NCI-H2029 (cell line): ENCODE measurements at regions not wholly inside any gene's neighbourhood (a gene's known extent, or its start where the extent isn't known, plus 50 kb on each side); places are given as distances from the start of the nearest gene placed in this dataset.
A peak's percentile ranks its signal among the peaks of the same experiment; 100 is the strongest.

Experiments
- DNase-seq: peaks from one replicate; lab custom pipeline; 2025; lab: John Stamatoyannopoulos, UW

- DNase-seq, result no peak
Observed at GRCh38 chr7:54701982-54702381, 57.0 kb downstream of the SEC61G start.

GRCh38 chr7:54699715-54700114, 59.3 kb downstream of the SEC61G start:
- no peak for DNase-seq

DNA sequence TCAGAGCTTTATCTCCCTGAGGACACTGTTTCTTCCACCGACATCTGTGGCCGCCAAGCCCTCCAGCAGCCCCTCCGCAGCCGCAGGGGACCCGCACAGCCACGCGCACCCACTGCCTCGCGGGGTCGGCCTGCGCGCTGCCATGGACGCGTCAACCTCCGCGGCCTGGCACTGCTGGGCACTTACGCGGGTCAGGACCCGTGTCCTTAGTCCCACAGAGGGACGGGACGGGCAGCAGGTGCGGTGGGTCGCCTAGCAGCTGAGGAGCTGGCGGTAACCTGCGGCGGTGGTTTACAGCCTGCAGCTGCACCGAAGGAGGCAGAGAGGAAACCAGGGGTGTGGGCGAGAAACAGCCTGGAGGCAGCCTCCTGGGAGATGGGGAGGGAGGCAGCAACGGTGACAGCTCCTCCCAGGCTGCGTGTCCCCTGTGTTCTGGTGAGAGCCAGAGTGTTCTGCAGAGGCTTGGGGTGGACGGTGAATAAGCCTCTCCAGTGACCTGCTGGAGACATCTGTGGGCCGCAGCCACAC, 61.3 kb downstream of the SEC61G start:
- DNase-seq, result no peak

- DNase-seq, result no peak
Observed at GRCh38 chr7:54690892-54691291, 68.1 kb downstream of the SEC61G start.

DNA sequence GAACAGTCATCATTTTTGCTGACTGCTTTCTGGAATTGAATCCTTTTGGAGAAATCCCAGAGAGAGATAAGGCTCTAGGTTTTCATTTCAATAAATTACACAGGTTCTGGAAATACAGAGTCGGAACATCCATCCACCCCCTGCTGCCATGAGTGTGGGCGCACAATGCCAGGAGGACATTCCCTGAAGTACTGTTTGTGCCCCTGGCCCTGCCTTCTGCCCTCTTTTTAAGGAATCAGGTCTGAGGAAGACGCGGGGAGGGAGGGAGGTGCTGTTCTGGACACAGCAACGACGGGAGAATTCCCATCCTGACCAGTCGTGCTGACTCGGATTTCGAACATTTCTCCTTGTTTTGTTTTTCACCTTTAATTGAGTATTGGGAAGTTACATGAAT, 69.0 kb downstream of the SEC61G start:
- DNase-seq, result no peak

DNA sequence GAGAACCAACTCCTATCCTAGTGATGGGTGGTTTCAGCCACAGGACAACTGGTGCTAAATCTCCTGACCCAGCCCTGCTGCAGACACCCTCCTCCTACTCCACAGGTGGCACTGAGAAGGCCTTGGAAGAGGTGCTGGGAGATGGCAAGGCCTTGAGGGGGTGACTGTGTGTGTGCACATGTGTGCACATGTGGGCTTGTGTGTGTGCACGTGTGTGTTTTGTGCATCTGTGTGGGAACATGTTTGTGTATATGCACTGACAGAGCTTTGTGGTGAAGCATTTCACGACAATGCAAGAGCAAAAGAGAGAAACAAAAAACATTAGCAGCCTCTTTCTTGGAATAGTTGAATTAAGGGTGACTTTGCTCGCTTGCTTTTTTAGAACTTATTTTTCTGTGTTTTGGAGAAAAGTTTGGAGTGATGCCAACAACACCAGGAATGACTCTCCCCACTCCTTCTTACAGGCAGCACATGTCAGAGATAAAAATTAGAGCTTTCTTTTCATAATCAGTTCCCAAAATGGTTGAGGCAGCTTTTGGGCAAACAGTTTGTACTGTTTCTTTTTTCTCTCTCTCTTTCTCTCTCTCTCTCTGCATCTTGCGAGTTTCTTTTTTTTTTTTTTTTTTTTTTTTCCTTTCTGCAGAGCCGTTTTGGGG, 69.5 kb downstream of the SEC61G start:
- no peak for DNase-seq

GRCh38 chr7:54687462-54688212, 71.4 kb downstream of the SEC61G start:
- no peak for DNase-seq

GRCh38 chr7:54680377-54681005, 78.5 kb downstream of the SEC61G start:
- DNase-seq, result no peak

GRCh38 chr7:54679490-54679817, 79.6 kb downstream of the SEC61G start:
- no peak for DNase-seq

GRCh38 chr7:54678763-54679489, 80.1 kb downstream of the SEC61G start:
- no peak for DNase-seq

DNA sequence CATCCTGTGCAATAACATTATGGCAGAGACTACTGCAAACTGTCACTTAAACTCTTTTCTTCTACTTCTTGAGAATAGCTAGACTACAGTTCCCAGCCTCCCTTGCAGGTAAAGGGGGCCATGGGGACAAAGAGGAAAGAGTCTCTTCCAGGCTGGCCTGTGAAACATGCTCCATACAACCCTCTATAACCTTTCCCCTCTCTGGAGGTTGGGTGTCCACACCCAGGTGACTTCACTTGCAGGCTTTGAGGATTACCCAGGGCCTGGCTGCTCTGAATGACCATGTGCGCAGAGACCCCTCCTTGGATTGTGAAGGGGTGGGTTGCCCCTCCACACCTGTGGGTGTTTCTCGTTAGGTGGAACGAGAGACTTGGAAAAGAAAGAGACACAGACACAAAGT, 84.1 kb downstream of the SEC61G start:
- no peak for DNase-seq

- DNase-seq, result no peak
Observed at GRCh38 chr7:54672519-54672918, 86.5 kb downstream of the SEC61G start.

DNA sequence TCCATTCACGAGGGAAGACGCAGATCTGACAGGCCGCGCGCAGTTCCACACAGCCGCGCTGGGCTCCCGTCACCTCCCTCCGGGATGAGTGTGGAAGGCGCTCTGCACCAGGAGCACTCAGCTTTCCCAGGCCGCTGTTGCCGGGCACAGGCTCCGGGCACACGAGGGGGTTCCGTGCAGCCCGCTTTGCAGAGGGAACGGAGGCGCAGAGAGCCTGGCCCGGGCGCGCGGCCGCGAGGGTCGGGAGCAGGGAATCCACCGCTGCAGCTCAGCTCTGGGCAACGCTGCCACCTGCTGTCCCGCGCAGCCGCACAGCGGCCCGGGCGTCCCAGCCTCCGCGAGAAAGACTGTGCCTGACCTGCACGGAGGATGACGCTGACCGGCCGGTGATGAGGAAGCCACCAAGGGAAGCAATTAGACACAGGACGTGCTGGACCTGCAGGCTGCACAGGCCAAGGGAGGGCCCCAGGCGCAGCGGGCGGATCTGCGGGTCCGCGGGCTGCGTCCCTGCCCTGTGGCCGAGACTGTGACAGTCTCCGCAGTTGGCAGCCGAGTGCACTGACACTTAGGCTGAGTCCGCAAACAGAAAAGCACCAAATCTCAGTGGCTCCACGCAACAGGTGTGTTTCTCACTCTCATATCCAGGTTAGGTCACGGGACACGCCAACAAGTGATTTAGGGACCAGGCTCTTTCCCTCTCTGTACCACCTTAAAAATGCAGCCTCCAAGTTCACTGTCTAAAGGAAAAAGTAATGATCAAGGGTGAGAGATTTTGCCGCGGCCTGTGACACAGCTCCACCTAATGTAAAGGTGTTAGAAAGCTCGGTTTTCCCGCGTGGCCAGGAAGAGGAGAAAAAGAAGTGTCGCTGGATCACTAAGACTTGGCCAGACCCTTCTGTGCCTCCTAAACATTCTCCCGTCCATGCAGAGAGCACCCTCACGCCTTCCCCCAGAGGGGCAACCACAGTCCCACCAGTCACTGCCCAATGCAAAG, 94.5 kb downstream of the SEC61G start:
- peak; percentile 61 for DNase-seq

DNA sequence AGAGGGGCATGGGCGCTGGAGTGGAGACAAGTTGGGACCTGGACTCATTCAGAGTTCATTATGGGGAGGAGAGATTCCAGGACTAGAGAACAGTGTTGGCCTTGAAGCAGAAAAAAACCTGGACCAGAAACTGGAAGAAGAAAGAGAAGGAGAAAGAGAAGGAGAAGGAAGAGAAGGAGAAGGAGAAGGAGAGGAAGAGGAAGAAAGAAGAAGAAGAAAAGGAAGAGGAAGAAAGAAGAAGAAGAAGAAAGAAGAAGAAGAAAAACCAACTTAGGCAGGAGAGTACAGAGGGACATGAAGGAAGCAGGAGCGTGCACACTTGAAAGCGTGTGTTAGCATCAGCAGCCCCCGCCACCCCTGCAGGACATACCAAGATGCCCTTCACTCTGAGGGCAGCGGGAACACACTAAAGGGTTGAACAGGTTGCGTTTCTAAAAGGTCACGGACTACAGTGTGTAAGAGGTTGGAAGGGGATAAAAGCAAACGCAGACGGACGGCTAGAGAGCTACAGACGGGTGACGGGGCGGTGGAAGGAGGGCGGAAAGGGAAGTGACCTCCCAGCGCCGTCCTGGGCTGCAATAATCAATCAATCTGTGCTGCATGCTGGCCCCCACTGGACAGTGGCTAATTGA, 95.3 kb downstream of the SEC61G start:
- no peak for DNase-seq

- DNase-seq, result no peak
Observed at GRCh38 chr7:54663186-54663585, 95.8 kb downstream of the SEC61G start.

DNA sequence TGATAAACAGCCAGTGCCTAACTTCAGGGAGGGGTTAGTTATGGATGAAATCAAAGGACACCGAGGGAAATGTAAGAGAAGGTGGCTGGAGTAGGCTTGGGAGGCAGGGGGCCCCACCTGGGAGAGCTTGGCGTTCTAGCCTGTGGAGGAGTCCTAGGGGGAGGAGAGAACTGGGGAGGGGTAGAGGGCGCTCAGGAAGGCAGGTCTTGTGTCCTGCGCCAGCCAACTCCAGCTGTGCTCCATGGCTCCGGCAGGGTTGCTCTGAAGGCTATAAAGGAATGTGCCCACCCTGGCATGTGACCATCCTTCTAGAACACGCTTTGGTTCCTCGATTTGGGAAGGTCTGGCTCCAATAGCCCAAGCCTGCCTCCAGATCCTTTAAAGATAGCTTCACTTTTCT, 96.3 kb downstream of the SEC61G start:
- no peak for DNase-seq

DNA sequence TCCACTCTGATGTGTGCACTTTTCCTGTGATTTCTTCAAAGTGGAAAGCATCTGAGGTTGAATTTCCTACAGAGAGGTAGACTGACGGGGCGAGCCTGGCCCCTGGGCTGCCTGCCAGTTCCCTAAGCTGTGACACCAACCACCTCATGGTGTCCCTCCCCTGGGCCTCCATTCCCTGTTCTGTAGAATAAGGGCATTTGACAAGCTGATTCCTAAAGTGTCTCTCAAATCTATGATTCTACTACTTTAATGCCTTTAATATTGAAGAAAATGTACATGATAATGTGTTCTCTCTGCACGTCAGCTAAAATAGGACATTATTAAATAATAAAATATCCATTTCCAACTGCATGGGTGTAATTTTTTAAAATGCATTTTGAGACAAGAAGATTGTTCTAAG, 105.1 kb downstream of the SEC61G start:
- no peak for DNase-seq

GRCh38 chr7:54643064-54643463, 100.9 kb downstream of the VSTM2A start:
- no peak for DNase-seq

DNA sequence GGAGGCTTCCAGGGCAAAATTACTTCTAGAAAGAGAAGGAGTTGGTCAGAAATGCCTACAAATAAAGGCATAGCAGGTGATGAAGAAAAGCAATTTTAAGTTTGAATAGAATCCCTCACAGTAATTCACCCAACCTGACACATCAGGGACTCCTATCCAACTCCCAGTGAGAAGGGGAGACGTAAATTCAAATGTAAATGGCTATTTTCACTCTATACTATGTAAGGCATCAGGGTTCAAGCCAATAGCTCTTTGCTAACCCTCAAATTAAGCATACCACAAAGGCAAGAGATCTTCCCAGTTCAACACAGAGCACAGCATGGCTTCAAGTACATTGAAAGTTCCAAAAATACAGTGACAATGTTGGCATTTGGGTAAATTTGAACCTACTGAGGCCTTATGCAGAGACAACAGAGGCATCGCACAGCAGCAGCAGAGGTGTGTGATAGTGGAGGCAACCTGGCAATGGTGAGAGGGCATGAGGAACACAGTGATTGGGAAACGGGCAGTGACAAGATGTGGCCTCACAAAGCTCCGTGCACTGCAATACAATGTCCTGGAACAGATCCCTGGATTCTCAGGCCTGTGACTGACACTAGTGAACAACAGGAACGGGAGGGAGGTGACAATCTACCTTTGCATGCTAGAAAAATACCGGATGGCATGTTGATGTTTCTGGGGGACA, 95.7 kb downstream of the VSTM2A start:
- DNase-seq, result no peak

- DNase-seq, result no peak
Observed at GRCh38 chr7:54632696-54633095, 90.5 kb downstream of the VSTM2A start.
